Rectal smooth muscle tissue (tissue), 1 donor: ENCODE measurements at regions not wholly inside any gene's neighbourhood (a gene's known extent, or its start where the extent isn't known, plus 50 kb on each side); places are given as distances from the start of the nearest gene placed in this dataset.

Experiments
- H3K27ac ChIP-seq: one replicate; pipeline ENCODE4 v1.7.0; 2013; ENCODE audit warnings: low read depth, low read length, inconsistent platforms
- H3K27me3 ChIP-seq: one replicate; pipeline ENCODE4 v1.7.0; 2013; ENCODE audit warnings: low read length; ENCODE audit not compliant: control insufficient read depth, insufficient read depth
- H3K36me3 ChIP-seq: one replicate; pipeline ENCODE4 v1.7.0; 2013; ENCODE audit warnings: low read length; ENCODE audit not compliant: control insufficient read depth, insufficient read depth
- H3K4me1 ChIP-seq: one replicate; pipeline ENCODE4 v1.7.0; 2013; ENCODE audit warnings: low read length; ENCODE audit not compliant: control insufficient read depth, insufficient read depth
- H3K4me3 ChIP-seq: one replicate; pipeline ENCODE4 v1.7.0; 2013; ENCODE audit warnings: low read length
- H3K9ac ChIP-seq: one replicate; pipeline ENCODE4 v1.7.0; 2013; ENCODE audit warnings: low read length

- Histone ChIP-seq H3K36me3 (no peaks in the 10 kb centered on the region), H3K27ac (no peak overlapping the region)
These were observed 267.0 kb downstream of the ZIC4 start for GRCh38 chr3:147139341-147139740.

GRCh38 chr3:147132168-147132567 lies 274.2 kb downstream of the ZIC4 start:
- Histone ChIP-seq H3K27ac (no peak overlapping the region), H3K4me3 (no peak overlapping the region), H3K4me1 (no peaks in the 10 kb centered on the region), H3K27me3 (no peaks in the 10 kb centered on the region), H3K9ac (no peak overlapping the region), H3K36me3 (no peaks in the 10 kb centered on the region)

More at GRCh38 chr3:147139341-147139740, 267.0 kb downstream of the ZIC4 start:
- H3K4me1 ChIP-seq = no peaks in the 10 kb centered on the region
- no peak overlapping the region for H3K4me3 ChIP-seq
- no peaks in the 10 kb centered on the region for H3K27me3 ChIP-seq
- H3K9ac ChIP-seq = no peak overlapping the region

- H3K36me3 ChIP-seq = no peaks in the 10 kb centered on the region
- no peak overlapping the region for H3K4me3 ChIP-seq
- H3K27ac ChIP-seq = no peak overlapping the region
- H3K27me3 ChIP-seq = no peaks in the 10 kb centered on the region
- H3K4me1 ChIP-seq = no peaks in the 10 kb centered on the region
- H3K9ac ChIP-seq = no peak overlapping the region
These were observed 275.9 kb downstream of the ZIC4 start for GRCh38 chr3:147130461-147130860.

- no peaks in the 10 kb centered on the region for H3K36me3 ChIP-seq
- no peak overlapping the region for H3K9ac ChIP-seq
- no peaks in the 10 kb centered on the region for H3K27me3 ChIP-seq
These were observed 276.7 kb downstream of the ZIC4 start for GRCh38 chr3:147129665-147130064.

GRCh38 chr3:147122350-147122749 lies 284.0 kb downstream of the ZIC4 start:
- Histone ChIP-seq H3K27ac (no peak overlapping the region), H3K4me3 (no peak overlapping the region), H3K4me1 (no peaks in the 10 kb centered on the region), H3K27me3 (no peaks in the 10 kb centered on the region), H3K9ac (no peak overlapping the region), H3K36me3 (no peaks in the 10 kb centered on the region)

More at GRCh38 chr3:147129665-147130064, 276.7 kb downstream of the ZIC4 start:
- Histone ChIP-seq H3K27ac (no peak overlapping the region), H3K4me1 (no peaks in the 10 kb centered on the region), H3K4me3 (no peak overlapping the region)

GRCh38 chr3:147119989-147120388 lies 286.4 kb downstream of the ZIC4 start:
- Histone ChIP-seq H3K4me1 (no peaks in the 10 kb centered on the region), H3K4me3 (no peak overlapping the region), H3K36me3 (no peaks in the 10 kb centered on the region), H3K27me3 (no peaks in the 10 kb centered on the region), H3K27ac (no peak overlapping the region), H3K9ac (no peak overlapping the region)

- Histone ChIP-seq H3K4me1 (no peaks in the 10 kb centered on the region), H3K4me3 (no peak overlapping the region), H3K9ac (no peak overlapping the region), H3K27me3 (no peaks in the 10 kb centered on the region), H3K27ac (no peak overlapping the region), H3K36me3 (no peaks in the 10 kb centered on the region)
These were observed 287.0 kb downstream of the ZIC4 start for GRCh38 chr3:147119346-147119745.

GRCh38 chr3:147118611-147119010 lies 287.7 kb downstream of the ZIC4 start:
- H3K9ac ChIP-seq = no peak overlapping the region
- no peaks in the 10 kb centered on the region for H3K27me3 ChIP-seq
- no peak overlapping the region for H3K4me3 ChIP-seq
- no peaks in the 10 kb centered on the region for H3K36me3 ChIP-seq
- no peaks in the 10 kb centered on the region for H3K4me1 ChIP-seq
- no peak overlapping the region for H3K27ac ChIP-seq

- Histone ChIP-seq H3K27ac (no peak overlapping the region), H3K4me3 (no peak overlapping the region), H3K36me3 (no peaks in the 10 kb centered on the region)
These were observed 288.7 kb downstream of the ZIC4 start for GRCh38 chr3:147117631-147118030.

GRCh38 chr3:147113293-147114044 lies 292.9 kb downstream of the ZIC4 start:
- H3K27me3 ChIP-seq = no peaks in the 10 kb centered on the region
- H3K4me3 ChIP-seq = no peak overlapping the region
- no peak overlapping the region for H3K9ac ChIP-seq
- H3K27ac ChIP-seq = no peak overlapping the region
- H3K4me1 ChIP-seq = no peaks in the 10 kb centered on the region
- no peaks in the 10 kb centered on the region for H3K36me3 ChIP-seq

More at GRCh38 chr3:147117631-147118030, 288.7 kb downstream of the ZIC4 start:
- Histone ChIP-seq H3K27me3 (no peaks in the 10 kb centered on the region), H3K4me1 (no peaks in the 10 kb centered on the region), H3K9ac (no peak overlapping the region)

- H3K36me3 ChIP-seq = no peaks in the 10 kb centered on the region
- no peak overlapping the region for H3K9ac ChIP-seq
- no peaks in the 10 kb centered on the region for H3K4me1 ChIP-seq
- no peak overlapping the region for H3K27ac ChIP-seq
- no peaks in the 10 kb centered on the region for H3K27me3 ChIP-seq
- no peak overlapping the region for H3K4me3 ChIP-seq
These were observed 307.3 kb downstream of the ZIC4 start for GRCh38 chr3:147099076-147099475.

GRCh38 chr3:147090461-147090860 lies 315.9 kb downstream of the ZIC4 start:
- Histone ChIP-seq H3K27me3 (no peaks in the 10 kb centered on the region), H3K4me1 (no peaks in the 10 kb centered on the region), H3K9ac (no peak overlapping the region), H3K36me3 (no peaks in the 10 kb centered on the region), H3K27ac (no peak overlapping the region), H3K4me3 (no peak overlapping the region)

GRCh38 chr3:147089286-147089685 lies 317.1 kb downstream of the ZIC4 start:
- H3K27me3 ChIP-seq = no peaks in the 10 kb centered on the region
- H3K27ac ChIP-seq = no peak overlapping the region
- no peak overlapping the region for H3K4me3 ChIP-seq

More at GRCh38 chr3:147089286-147089685, 317.1 kb downstream of the ZIC4 start:
- no peaks in the 10 kb centered on the region for H3K36me3 ChIP-seq
- no peaks in the 10 kb centered on the region for H3K4me1 ChIP-seq
- H3K9ac ChIP-seq = no peak overlapping the region
